GM19372 (cell line): ENCODE measurements at regions not wholly inside any gene's neighbourhood (a gene's known extent, or its start where the extent isn't known, plus 50 kb on each side); places are given as distances from the start of the nearest gene placed in this dataset.

Experiments
- ATAC-seq: cut with Tn5 transposase; IDR thresholded peaks from one replicate; pipeline ENCODE4 v1.9.1; 2021; ENCODE audit warnings: mild to moderate bottlenecking, low read depth, moderate library complexity; ENCODE audit not compliant: unreplicated experiment

- no peak for ATAC-seq
These were observed 137.4 kb upstream of the RPL10L start for GRCh38 chr14:46788994-46789393.

GRCh38 chr14:46782281-46782680 lies 130.7 kb upstream of the RPL10L start:
- ATAC-seq = no peak

- ATAC-seq = peak; percentile 87
These were observed 117.7 kb upstream of the RPL10L start for GRCh38 chr14:46769292-46769691.

- no peak for ATAC-seq
These were observed 95.5 kb upstream of the RPL10L start for GRCh38 chr14:46747001-46747652.

- no peak for ATAC-seq
These were observed 82.7 kb upstream of the RPL10L start for GRCh38 chr14:46734286-46734685.

GRCh38 chr14:46717211-46717610 lies 65.6 kb upstream of the RPL10L start:
- ATAC-seq = no peak
